LNCaP clone FGC (cell line): ENCODE measurements at regions not wholly inside any gene's neighbourhood (a gene's known extent, or its start where the extent isn't known, plus 50 kb on each side); places are given as distances from the start of the nearest gene placed in this dataset.

ENCODE experiments used
- DNase-seq: peaks from one replicate; pipeline ENCODE4 v3.0.0-alpha.2; 2011; ENCODE audit warnings: low read depth
- H3K4me3 ChIP-seq: 2 replicates; pipeline ENCODE4 v1.5.1; 2011; ENCODE audit warnings: mild to moderate bottlenecking, low read depth, low read length, control low read depth
- TF ChIP-seq, protein P1 (sequence below): IDR thresholded peaks from 2 replicates; pipeline ENCODE4 v1.5.1; 2012; ENCODE audit warnings: mild to moderate bottlenecking; ENCODE audit not compliant: control insufficient read depth, insufficient read depth; ENCODE audit errors: extremely low read depth

DNA sequence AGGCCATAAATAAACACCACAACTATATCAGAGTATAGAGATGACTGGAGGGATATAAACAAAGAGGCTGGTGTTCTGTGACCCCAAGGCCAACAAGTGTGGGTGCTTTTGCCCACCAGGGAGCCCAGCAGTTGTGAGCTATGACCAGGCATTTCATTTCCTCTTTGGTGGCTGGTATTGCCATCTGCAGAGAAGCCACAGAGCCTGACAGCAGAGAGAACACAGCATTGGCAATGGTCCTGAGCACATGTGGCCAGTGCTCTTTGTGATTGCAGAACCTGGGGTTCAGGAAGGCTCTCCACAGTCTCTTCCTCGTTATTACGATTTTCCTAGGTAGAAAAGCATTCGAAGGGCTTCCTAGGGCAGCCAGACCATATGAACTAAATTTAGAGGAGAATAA is 112.3 kb downstream of the TM2D1 start:
- no peak overlapping the region for H3K4me3 ChIP-seq
- DNase-seq: no peak
- TF ChIP-seq, protein P1, sequence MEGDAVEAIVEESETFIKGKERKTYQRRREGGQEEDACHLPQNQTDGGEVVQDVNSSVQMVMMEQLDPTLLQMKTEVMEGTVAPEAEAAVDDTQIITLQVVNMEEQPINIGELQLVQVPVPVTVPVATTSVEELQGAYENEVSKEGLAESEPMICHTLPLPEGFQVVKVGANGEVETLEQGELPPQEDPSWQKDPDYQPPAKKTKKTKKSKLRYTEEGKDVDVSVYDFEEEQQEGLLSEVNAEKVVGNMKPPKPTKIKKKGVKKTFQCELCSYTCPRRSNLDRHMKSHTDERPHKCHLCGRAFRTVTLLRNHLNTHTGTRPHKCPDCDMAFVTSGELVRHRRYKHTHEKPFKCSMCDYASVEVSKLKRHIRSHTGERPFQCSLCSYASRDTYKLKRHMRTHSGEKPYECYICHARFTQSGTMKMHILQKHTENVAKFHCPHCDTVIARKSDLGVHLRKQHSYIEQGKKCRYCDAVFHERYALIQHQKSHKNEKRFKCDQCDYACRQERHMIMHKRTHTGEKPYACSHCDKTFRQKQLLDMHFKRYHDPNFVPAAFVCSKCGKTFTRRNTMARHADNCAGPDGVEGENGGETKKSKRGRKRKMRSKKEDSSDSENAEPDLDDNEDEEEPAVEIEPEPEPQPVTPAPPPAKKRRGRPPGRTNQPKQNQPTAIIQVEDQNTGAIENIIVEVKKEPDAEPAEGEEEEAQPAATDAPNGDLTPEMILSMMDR: no peak

DNA sequence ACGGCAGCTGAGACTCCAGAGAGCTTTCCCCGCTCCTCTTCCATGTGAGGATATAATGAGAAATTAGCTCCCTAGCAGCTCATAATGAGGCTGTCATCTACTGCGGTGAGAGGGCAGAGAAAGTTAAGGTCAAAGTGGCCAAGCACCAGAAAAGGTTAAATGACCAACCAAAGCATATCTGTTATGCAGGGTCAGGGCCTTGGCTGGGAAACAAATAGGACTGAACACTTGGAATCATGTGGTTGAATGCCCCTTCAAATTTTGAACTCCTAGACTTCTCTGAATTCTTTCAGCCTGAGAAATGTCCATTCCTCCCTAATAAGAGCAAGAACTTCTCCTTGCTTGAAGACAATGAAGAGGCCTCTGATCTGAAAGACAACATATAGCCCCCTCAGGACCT is 115.9 kb downstream of the TM2D1 start:
- no peak for DNase-seq
- TF ChIP-seq, protein P1: no peak
- H3K4me3 ChIP-seq: no peak overlapping the region

DNA sequence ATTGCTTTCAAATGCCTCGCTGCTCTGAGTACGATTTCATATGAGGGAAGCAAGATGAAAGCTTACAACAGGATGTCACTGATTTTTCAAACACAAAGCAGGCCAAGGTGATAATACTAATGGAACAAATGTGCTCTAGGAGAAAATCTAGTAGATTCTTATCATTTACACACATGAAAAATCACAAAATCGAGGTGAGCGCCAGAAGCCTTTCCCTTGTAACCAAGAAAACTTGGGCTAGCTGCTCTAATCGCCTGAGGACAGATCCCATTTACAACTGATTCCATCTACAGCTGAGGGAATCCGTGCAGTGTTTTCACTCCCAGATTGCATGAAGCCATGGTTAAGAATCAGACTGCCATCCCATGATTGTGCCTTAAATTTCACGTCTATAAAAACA is 117.5 kb downstream of the TM2D1 start:
- DNase-seq: no peak
- H3K4me3 ChIP-seq: no peak overlapping the region
- TF ChIP-seq, protein P1: no peak

- no peak overlapping the region for H3K4me3 ChIP-seq
- no peak for DNase-seq
- TF ChIP-seq, protein P1: no peak
These were observed 118.3 kb downstream of the TM2D1 start for GRCh38 chr1:61606448-61607312.

GRCh38 chr1:61605607-61606321 is 119.2 kb downstream of the TM2D1 start:
- no peak overlapping the region for H3K4me3 ChIP-seq
- DNase-seq: no peak
- TF ChIP-seq, protein P1: no peak

DNA sequence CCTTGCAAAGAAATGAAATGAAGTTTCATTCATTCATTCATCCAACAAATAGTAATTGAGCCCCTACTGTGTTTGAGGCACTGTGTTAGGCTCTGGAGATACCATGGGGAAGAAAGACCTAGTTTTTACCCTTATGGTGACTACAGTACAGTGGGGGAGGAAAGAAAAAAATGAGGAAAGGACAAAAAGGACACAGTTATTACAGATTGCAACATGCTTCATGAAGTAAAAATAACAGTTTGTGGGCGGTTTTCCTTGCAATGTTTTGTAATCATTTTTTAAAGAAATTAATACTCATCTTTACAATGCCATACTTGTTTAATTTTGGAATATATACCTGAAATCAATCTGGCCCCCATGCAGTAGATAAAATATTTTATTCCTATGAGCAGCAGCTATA is 120.3 kb downstream of the TM2D1 start:
- TF ChIP-seq, protein P1: no peak
- DNase-seq: no peak
- H3K4me3 ChIP-seq: no peak overlapping the region

GRCh38 chr1:61604261-61604660 is 120.7 kb downstream of the TM2D1 start:
- no peak overlapping the region for H3K4me3 ChIP-seq
- TF ChIP-seq, protein P1: no peak
- no peak for DNase-seq
